NCI-H82 (cell line): ENCODE measurements at regions not wholly inside any gene's neighbourhood (a gene's known extent, or its start where the extent isn't known, plus 50 kb on each side); places are given as distances from the start of the nearest gene placed in this dataset.

Experiments
- DNase-seq: peaks from one replicate; lab custom pipeline; 2025; lab: John Stamatoyannopoulos, UW

DNA sequence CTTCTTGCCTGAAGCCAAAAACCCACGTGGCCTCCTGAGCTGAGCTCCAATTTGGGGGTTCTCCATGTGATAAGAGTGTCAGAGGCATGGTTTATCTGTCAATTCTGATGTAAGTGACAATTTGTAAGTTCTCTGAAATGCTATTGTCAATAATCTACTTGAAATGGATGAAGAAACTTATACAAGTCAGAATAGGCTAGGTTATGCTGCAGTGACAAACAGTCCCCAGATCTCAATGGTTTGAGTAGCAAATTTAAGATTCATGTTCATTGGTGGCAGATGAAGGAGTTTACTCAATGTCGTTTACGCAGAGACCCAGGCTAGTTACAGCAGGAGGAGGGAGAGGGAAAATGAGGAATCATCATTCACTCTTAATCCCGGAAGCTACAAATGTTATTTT, 352.4 kb downstream of the KIF16B start:
- no peak for DNase-seq

DNA sequence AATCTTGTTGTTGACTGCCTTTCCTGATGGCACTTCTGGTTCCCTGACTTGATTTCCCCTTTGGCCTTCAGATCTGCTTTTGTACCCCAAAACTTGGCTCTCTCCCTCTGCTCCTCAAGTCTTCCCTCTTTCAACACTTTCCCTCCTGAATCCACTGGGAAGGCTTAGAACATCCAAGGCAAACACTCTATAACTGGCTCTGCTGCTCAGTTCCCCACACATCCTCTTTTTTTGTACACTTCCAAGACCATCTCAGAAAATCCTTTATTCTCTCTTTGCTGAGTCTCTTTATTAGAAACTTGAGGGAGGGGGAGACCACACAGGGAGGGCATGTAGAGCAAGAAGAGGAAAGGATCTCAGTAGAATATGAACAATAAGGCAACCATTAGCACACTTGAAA, 354.1 kb downstream of the KIF16B start:
- no peak for DNase-seq

DNA sequence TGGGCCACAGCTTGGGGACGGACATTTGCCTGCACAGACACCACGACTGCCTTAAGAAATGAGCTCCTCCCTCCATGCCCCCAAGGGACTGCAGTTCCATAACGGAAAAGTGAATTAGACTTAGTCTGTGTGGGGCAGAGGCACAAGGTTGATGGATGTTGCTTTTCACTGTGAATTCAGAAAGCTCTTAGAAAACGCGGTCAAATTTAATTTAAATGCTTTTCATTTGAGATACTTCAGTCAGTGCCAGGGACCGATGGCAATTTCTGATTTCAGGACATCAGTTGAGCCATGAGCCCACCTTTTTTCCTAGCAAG, 356.4 kb downstream of the KIF16B start:
- DNase-seq: peak; percentile 13

- no peak for DNase-seq
These were observed 356.9 kb downstream of the KIF16B start for GRCh38 chr20:16216227-16216913.

DNA sequence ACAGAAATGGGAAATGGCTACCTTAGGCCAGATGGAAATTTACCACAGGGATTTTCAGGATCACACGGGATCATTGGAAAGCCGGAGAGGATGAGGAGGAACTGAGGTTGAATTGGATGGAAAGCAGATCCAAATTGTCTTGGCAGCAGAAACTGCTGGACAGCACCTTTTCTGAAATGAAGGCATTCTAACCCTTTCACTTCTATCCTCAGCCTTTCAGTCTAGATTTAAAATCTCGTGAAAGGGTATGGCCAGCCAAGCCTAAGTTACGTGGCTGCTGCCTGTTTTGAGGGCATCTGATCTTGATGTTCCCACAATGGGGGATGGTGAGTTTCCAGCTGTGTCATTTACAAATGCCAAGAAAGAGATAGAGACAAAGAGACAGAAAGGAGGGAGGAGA, 358.2 kb downstream of the KIF16B start:
- no peak for DNase-seq

DNA sequence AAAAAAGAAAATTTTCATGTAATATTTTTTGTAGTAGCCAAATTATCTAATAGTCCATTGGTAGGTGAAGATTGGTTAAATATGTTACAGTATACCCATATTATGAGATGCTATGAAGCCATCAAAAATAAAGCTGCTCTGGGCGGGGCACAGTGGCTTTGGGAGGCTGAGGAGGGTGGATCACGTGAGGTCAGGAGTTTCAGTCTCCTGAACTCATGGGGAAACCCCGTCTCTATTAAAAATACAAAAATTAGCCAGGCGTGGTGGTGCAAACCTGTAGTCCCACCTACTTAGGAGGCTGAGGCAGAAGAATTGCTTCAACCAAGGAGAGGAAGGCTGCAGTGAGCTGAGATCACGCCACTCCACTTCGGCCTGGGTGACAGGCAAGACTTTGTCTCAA, 360.5 kb downstream of the KIF16B start:
- DNase-seq: no peak

DNA sequence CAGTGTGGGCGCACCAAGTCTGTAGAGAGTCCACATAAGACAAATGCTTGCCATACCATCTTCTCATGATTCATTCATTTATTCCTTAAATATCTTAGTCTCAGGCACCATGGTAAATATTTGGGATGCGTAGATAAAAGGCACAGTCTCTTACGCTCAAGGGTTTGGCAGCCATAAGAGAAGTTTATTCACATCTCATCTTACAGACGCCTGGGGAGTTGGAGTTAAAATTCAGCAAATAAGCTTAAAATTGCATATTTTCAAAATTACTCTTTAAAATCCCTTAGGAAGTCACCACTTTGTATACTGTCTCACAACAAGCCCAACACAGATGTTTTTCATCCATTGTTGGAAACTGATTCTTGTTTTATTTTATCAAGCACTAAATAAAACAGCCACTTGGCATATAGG, 363.3 kb downstream of the KIF16B start:
- no peak for DNase-seq

DNA sequence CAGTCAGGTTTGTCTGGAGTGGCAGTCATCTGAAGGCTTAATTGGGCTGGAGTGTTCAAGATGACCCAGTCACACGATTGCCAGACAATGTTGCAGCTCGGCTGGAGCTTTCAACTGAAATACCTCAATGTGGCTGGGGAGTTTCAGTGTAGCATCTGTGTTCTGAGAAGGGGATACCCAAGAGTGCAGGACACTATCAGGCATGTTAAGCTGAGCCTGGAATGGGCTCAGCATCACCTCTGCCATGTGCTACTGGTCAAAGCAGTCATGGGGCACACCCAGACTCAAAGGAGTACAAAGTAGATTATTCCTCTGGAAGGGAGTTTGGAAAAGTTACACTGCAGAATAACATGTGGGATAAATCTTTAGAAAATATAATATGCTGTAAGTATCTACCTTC, 363.9 kb downstream of the KIF16B start:
- DNase-seq: no peak

- DNase-seq: no peak
These were observed 364.8 kb downstream of the KIF16B start for GRCh38 chr20:16208443-16208842.

DNA sequence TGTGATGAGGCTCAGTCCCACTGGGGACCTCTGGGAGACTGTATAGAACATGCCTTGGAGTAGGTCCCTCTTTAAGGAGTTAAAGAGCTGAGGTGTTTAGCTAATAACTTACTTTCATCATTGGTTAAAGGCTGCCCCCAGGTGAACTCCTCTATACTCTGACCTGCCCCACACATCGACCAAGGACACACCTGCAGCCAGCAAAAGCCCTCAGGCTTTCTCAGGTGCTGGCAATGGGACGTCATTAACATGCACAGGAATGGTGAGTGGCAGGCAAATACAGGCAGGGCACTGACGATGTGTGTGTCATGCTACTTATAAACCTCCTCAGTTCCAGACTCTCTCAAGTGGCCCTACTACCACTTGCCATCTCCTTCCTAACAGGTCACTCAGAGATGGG, 366.4 kb downstream of the KIF16B start:
- DNase-seq: no peak

GRCh38 chr20:16205507-16205906, 367.7 kb downstream of the KIF16B start:
- no peak for DNase-seq

- no peak for DNase-seq
These were observed 370.2 kb downstream of the KIF16B start for GRCh38 chr20:16203096-16203495.

- no peak for DNase-seq
These were observed 372.1 kb downstream of the KIF16B start for GRCh38 chr20:16201191-16201590.

- DNase-seq: no peak
These were observed 375.6 kb downstream of the KIF16B start for GRCh38 chr20:16197696-16198095.

DNA sequence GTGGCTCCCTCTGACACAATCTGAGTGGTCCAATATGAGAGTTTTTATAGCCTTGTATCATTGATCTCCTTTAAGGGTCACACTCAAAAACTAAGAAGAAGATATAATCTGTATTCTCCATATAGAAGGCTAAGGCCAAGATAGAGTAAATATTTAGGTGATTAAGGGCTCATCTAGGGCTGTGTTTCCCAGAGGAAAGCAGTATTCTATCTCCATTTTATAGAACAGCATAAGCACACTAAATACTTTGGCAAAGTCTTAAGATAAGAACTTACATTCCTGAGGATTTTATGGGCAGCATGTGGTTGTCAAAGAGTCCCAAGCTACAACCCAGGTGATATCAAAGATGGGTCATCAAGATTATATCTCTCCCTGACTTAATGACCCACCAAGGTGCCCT, 377.6 kb downstream of the KIF16B start:
- no peak for DNase-seq

DNA sequence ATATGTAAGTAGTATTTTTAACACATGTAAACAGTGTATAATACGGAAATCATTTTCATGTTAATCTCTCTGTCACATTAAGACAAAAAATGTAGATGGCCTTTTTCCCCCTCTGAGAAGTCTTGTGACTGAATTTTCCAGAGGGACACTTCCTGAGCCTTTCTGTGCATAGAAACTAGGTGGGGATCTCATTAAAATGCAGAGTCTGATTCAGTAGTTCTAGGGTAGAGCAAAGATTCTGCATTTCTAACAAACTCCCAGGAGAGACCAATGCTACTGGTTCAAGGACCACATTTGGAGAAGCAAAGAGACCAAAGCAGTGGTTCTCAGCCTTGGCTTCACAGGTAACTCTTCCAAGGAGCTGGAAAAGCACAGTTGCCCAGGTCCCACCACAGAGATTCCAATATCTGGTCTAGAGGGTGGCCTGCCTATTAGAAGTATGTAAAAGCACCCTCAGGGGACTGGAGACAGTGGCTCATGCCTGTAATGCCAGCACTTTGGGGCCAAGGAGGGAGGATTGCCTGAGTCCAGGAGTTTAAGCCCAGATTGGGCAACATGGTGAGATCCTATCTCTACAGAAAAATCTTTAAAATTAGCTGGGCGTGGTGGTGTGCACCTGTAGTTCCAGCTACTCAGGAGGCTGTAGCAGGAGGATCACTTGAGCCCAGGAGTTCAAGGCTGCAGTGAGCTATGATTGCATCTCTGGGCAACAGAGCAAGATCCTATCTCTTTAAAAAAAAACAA, 378.5 kb downstream of the KIF16B start:
- no peak for DNase-seq

DNA sequence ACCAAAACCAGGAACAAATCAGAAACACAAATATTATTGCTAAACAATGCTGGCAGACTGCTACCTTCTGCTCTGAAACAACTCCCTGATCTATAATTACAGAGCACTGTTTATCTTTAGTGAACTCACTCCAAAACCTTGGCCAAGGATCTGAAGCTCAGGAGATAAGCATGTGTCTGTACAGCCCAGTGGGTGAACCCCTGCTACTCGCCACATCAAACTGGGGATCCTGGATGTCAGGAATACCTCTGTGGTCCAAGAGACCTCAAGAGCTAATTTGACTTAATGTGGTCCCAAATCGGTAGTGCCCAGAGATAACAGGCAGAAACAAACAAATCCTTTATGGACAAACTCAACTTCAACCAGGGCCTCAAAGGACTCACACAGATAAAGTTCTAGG, 381.8 kb downstream of the KIF16B start:
- no peak for DNase-seq

DNA sequence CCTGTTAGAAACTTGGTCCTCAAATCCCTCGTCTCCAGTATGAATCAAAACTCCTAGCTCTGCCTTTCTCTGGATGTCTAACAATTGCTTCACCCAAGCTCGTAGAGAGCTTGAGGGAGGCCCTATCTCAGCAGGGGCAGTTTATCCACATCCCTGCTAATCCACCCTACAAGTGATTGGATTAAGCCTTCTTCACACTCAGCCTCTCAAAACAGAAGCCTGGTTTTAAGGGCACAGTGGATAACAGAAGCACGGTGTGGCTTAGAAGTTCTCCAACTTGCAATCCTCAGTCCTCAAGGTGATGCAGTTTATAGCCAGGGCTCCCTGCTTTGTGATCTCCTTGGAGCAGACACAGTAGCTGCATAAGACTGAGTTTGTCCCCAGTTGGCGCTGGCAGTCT, 383.9 kb downstream of the KIF16B start:
- DNase-seq: peak; percentile 97

GRCh38 chr20:16187956-16188616, 385.2 kb downstream of the KIF16B start:
- DNase-seq: no peak

DNA sequence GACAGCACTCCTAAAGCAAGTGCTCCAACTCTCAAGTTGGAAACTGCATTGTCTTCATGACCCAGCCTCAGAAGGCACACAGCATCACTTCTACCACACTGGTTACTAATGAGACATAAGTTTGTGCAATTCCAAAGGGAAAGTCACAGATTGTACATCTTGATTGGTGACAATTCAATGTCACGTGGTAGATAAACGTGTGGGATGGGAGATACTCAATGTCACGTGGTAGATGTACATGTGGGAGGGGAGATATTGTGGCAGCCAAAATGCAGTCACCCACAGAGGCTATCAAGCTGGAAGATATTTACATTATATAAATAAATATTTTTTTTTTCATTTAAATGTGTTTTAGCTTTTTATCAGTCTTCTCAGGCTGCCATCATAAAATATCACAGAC, 393.3 kb downstream of the KIF16B start:
- no peak for DNase-seq

- no peak for DNase-seq
These were observed 393.9 kb downstream of the KIF16B start for GRCh38 chr20:16179371-16179770.

- no peak for DNase-seq
These were observed 394.6 kb downstream of the KIF16B start for GRCh38 chr20:16178546-16179135.

- no peak for DNase-seq
These were observed 397.8 kb downstream of the KIF16B start for GRCh38 chr20:16175322-16175961.
